ENCODE measurements at regions not wholly inside any gene's neighbourhood (a gene's known extent, or its start where the extent isn't known, plus 50 kb on each side); places are given as distances from the start of the nearest gene placed in this dataset.

- intact Hi-C loops (cut with micrococcal nuclease): no loop called here
- DNase-seq: no peak
- no peak for TF ChIP-seq CTCF (IDR thresholded peaks at IDR 0.05)
- peaks cover 0 to 5% (median 0%) of the 10 kb centered on the region in 7 donors for H3K9me3 Mint-ChIP-seq
- H4K20me1 ChIP-seq (ENCODE audit: insufficient read depth, low read length): no peaks in the 10 kb centered on the region
- no peak overlapping the region for H3K4me3 ChIP-seq (replicated peaks in 1 of 3; ENCODE audit: low read depth in 2 of 3, low read length in 3 of 3)
- H3K36me3 ChIP-seq (replicated peaks in 1 of 2; ENCODE audit: control insufficient read depth in 1 of 2, insufficient read depth in 2 of 2, low read length in 2 of 2): no peaks in the 10 kb centered on the region
- no peak overlapping the region for H3K27ac ChIP-seq (ENCODE audit: low read depth in 1 of 2, low read length in 2 of 2)
- H3K27me3 ChIP-seq (ENCODE audit: control insufficient read depth in 2 of 2, insufficient read depth in 2 of 2, low read length in 2 of 2): no peaks in the 10 kb centered on the region
- no peaks in the 10 kb centered on the region for H3K9me3 ChIP-seq (replicated peaks in 1 of 2; ENCODE audit: control insufficient read depth in 1 of 2, insufficient read depth in 1 of 2, low read length in 2 of 2)
- no peak overlapping the region for H3K9ac ChIP-seq (ENCODE audit: insufficient read depth, low read length, poor library complexity, severe bottlenecking)
- H3K4me1 ChIP-seq (ENCODE audit: control insufficient read depth in 1 of 2, insufficient read depth in 2 of 2, low read length in 2 of 2): no peaks in the 10 kb centered on the region
- H3K36me3 Mint-ChIP-seq: no peaks in the 10 kb centered on the region
- H3K27me3 Mint-ChIP-seq (ENCODE audit: low read depth in 3 of 3): peaks cover 0 to 2% (median 0%) of the 10 kb centered on the region in 3 donors
- WGBS (ENCODE audit: insufficient coverage): no CpG with 5 or more reads among the region's 1 CpG
- H3K4me1 Mint-ChIP-seq: no peaks in the 10 kb centered on the region
- H3K27ac Mint-ChIP-seq: peak overlapping the region in 1 of 7 donors; percentile 42
- no peak overlapping the region for H3K4me2 ChIP-seq (replicated peaks; ENCODE audit: extremely low read depth, low read length, poor library complexity, severe bottlenecking)
- H3K4me3 Mint-ChIP-seq: peak overlapping the region in 1 of 2 donors; percentile 23
- H3K79me2 ChIP-seq (ENCODE audit: insufficient read depth, low read length): no peaks in the 10 kb centered on the region
- no peak overlapping the region for H2AFZ ChIP-seq (ENCODE audit: insufficient read depth, low read depth, low read length, poor library complexity, severe bottlenecking)
Observed at GRCh38 chr18:57931038-57931437, 113.0 kb upstream of the NEDD4L start.

GRCh38 chr18:57930476-57930875 lies 113.5 kb upstream of the NEDD4L start:
- 70% methylated on average over 2 of the region's 6 CpGs for WGBS (ENCODE audit: insufficient coverage)
- no peak for TF ChIP-seq CTCF (IDR thresholded peaks at IDR 0.05)
- H3K9ac ChIP-seq (ENCODE audit: insufficient read depth, low read length, poor library complexity, severe bottlenecking): no peak overlapping the region
- no peak overlapping the region for H3K4me3 ChIP-seq (replicated peaks in 1 of 3; ENCODE audit: low read depth in 2 of 3, low read length in 3 of 3)
- no peak overlapping the region for H3K4me2 ChIP-seq (replicated peaks; ENCODE audit: extremely low read depth, low read length, poor library complexity, severe bottlenecking)
- H4K20me1 ChIP-seq (ENCODE audit: insufficient read depth, low read length): no peaks in the 10 kb centered on the region
- no peak for DNase-seq
- H3K9me3 ChIP-seq (replicated peaks in 1 of 2; ENCODE audit: control insufficient read depth in 1 of 2, insufficient read depth in 1 of 2, low read length in 2 of 2): no peaks in the 10 kb centered on the region
- Mint-ChIP-seq H3K36me3 (no peaks in the 10 kb centered on the region), H3K9me3 (peaks cover 0 to 5% (median 0%) of the 10 kb centered on the region in 7 donors), H3K27ac (no peak overlapping the region), H3K4me3 (no peak overlapping the region), H3K27me3 (ENCODE audit: low read depth in 3 of 3) (peaks cover 0 to 2% (median 0%) of the 10 kb centered on the region in 3 donors), H3K4me1 (no peaks in the 10 kb centered on the region)
- no peaks in the 10 kb centered on the region for H3K79me2 ChIP-seq (ENCODE audit: insufficient read depth, low read length)
- no peak overlapping the region for H2AFZ ChIP-seq (ENCODE audit: insufficient read depth, low read depth, low read length, poor library complexity, severe bottlenecking)
- no peaks in the 10 kb centered on the region for H3K27me3 ChIP-seq (ENCODE audit: control insufficient read depth in 2 of 2, insufficient read depth in 2 of 2, low read length in 2 of 2)
- no peaks in the 10 kb centered on the region for H3K4me1 ChIP-seq (ENCODE audit: control insufficient read depth in 1 of 2, insufficient read depth in 2 of 2, low read length in 2 of 2)
- no peak overlapping the region for H3K27ac ChIP-seq (ENCODE audit: low read depth in 1 of 2, low read length in 2 of 2)
- intact Hi-C loops (cut with micrococcal nuclease): no loop called here
- H3K36me3 ChIP-seq (replicated peaks in 1 of 2; ENCODE audit: control insufficient read depth in 1 of 2, insufficient read depth in 2 of 2, low read length in 2 of 2): no peaks in the 10 kb centered on the region
